ENCODE measurements at regions not wholly inside any gene's neighbourhood (a gene's known extent, or its start where the extent isn't known, plus 50 kb on each side); places are given as distances from the start of the nearest gene placed in this dataset.

GRCh38 chr2:176677746-176678265, 408.6 kb downstream of the MTX2 start:
- ATAC-seq: no peak
- TF ChIP-seq OSR1 (CRISPR knock-in tag; IDR thresholded peaks at IDR 0.05) (no peak), TCF4 (CRISPR knock-in tag; IDR thresholded peaks at IDR 0.05; ENCODE audit: borderline replicate concordance) (no peak), ZFP3 (CRISPR knock-in tag; IDR thresholded peaks at IDR 0.05) (no peak), ISL1 (CRISPR knock-in tag; IDR thresholded peaks at IDR 0.05) (no peak), CSDC2 (CRISPR knock-in tag; IDR thresholded peaks at IDR 0.05) (no peak), ZNF565 (CRISPR knock-in tag; conservative IDR thresholded peaks at IDR 0.05; ENCODE audit: low read depth) (no peak), PPARA (CRISPR knock-in tag; IDR thresholded peaks at IDR 0.05; ENCODE audit: borderline replicate concordance) (no peak), ZFP30 (CRISPR knock-in tag; IDR thresholded peaks at IDR 0.05) (no peak), ARNTL (CRISPR knock-in tag; IDR thresholded peaks at IDR 0.05; ENCODE audit: borderline replicate concordance, low read depth) (no peak), PATZ1 (CRISPR knock-in tag; IDR thresholded peaks at IDR 0.05; ENCODE audit: borderline replicate concordance) (no peak)

GRCh38 chr2:176678571-176678970, 409.3 kb downstream of the MTX2 start:
- TF ChIP-seq CREB5 (CRISPR knock-in tag; IDR thresholded peaks at IDR 0.05; ENCODE audit: low read depth) (no peak), SNAI2 (CRISPR knock-in tag; IDR thresholded peaks at IDR 0.05) (no peak), CSRNP3 (CRISPR knock-in tag; IDR thresholded peaks at IDR 0.05) (no peak), ISL1 (CRISPR knock-in tag; IDR thresholded peaks at IDR 0.05) (no peak), RARB (CRISPR knock-in tag; IDR thresholded peaks at IDR 0.05) (no peak), OSR1 (CRISPR knock-in tag; IDR thresholded peaks at IDR 0.05) (no peak), BACH2 (CRISPR knock-in tag; IDR thresholded peaks at IDR 0.05; ENCODE audit: borderline replicate concordance) (no peak), TOX (CRISPR knock-in tag; IDR thresholded peaks at IDR 0.05; ENCODE audit: borderline replicate concordance) (no peak), PPARA (CRISPR knock-in tag; IDR thresholded peaks at IDR 0.05; ENCODE audit: borderline replicate concordance) (no peak), ZC3H10 (CRISPR knock-in tag; IDR thresholded peaks at IDR 0.05) (no peak), PATZ1 (CRISPR knock-in tag; IDR thresholded peaks at IDR 0.05; ENCODE audit: borderline replicate concordance) (no peak), CSDC2 (CRISPR knock-in tag; IDR thresholded peaks at IDR 0.05) (no peak), ZFP30 (CRISPR knock-in tag; IDR thresholded peaks at IDR 0.05) (no peak), ZNF70 (CRISPR knock-in tag; IDR thresholded peaks at IDR 0.05) (no peak), POU6F1 (CRISPR knock-in tag; IDR thresholded peaks at IDR 0.05; ENCODE audit: borderline replicate concordance, low read depth) (no peak)
- no peak for ATAC-seq

GRCh38 chr2:176679061-176679669, 409.9 kb downstream of the MTX2 start:
- no peak for TF ChIP-seq TCF4 (CRISPR knock-in tag; IDR thresholded peaks at IDR 0.05; ENCODE audit: borderline replicate concordance)
- TF ChIP-seq ARNTL (CRISPR knock-in tag; IDR thresholded peaks at IDR 0.05; ENCODE audit: borderline replicate concordance, low read depth): no peak
- no peak for ATAC-seq
